Activated CD4-positive, alpha-beta T cell treated with anti-CD3 and anti-CD28 coated beads for 1 hour (primary cell): ENCODE measurements at regions not wholly inside any gene's neighbourhood (a gene's known extent, or its start where the extent isn't known, plus 50 kb on each side); places are given as distances from the start of the nearest gene placed in this dataset.

Source experiments
- DNase-seq: peaks from one replicate; pipeline ENCODE4 v3.0.0-alpha.2; 2020

GRCh38 chr5:39491210-39491609, 66.4 kb upstream of the DAB2 start:
- no peak for DNase-seq

GRCh38 chr5:39489263-39489662, 64.5 kb upstream of the DAB2 start:
- DNase-seq: no peak

DNA sequence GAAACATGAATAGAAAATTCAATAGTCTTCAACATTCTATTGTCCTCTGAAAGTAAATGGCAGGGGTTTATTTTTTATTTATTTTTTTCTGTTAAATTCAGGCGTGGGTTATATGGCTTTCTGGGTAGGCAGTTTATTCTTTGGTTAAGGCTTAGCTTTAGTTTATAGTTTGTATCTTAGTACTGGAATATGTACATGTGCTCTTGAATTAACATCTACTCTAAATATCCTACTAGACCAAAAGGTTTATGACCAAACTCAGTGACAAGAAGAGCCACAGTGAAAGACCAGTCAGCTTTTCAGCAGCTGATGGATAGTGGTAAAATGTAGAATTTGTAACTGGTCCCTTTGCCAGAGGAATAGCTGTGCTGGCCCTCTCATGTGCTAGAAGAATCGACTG, 62.0 kb upstream of the DAB2 start:
- DNase-seq: no peak

GRCh38 chr5:39486361-39486760, 61.6 kb upstream of the DAB2 start:
- DNase-seq: no peak

DNA sequence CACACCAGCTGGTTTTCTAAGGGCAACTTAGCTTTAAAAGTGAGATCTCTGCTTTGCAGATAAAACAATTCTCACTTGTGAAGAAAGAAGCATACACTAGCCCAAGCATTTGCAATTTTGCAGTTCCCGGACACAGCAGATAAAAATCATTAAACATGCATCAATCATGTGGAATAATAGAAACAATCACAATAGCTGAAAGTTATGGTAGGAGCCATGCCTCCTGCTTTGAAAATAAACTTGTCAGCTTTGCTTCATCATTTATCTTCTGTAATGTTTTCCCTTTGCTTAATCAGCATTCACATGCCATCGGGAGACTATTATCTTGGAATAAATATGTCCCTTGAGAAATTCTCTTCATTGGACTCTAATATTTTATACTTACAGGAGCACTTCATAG, 60.3 kb upstream of the DAB2 start:
- no peak for DNase-seq

DNA sequence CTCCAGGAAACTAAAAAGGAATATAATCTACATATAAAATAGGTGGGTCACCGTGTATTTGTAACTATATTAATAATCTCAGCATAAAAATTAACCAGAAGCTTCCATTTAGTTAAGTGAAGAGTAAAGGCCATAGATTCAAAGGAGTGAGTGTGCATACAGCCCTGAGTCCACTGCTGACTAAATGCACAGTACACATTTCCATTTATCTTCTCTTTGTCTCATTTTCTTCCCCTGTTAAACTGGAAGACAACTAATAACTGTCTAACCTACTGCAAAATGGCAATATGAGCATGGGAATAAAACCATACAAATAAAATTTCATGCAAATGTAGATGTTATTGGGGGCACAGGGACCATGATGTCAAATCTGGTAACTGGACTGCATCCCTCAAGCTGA, 59.9 kb upstream of the DAB2 start:
- DNase-seq: no peak

- no peak for DNase-seq
These were observed 57.3 kb upstream of the DAB2 start for GRCh38 chr5:39482098-39482497.

DNA sequence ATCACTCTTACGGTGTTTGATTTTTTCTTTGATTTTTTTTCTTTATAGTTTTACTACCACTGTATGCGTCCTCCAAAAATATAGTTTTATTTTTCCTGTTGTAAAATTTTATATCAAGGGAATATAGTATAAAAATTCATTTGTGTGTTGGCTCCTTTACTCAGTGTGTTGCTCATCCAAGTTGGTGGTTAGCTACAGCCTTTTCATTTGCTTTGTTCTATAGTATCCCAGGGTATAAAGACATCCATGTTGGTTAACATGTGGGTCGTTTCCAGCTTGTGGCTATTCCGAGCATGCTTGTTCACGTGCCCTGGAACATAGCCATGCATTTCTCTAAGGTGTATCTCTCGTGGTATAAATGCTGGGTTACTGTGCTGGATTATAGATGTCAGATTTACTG, 54.8 kb upstream of the DAB2 start:
- DNase-seq: no peak

- no peak for DNase-seq
These were observed 54.1 kb upstream of the DAB2 start for GRCh38 chr5:39478863-39479262.

- no peak for DNase-seq
These were observed 52.1 kb upstream of the DAB2 start for GRCh38 chr5:39476843-39477220.

DNA sequence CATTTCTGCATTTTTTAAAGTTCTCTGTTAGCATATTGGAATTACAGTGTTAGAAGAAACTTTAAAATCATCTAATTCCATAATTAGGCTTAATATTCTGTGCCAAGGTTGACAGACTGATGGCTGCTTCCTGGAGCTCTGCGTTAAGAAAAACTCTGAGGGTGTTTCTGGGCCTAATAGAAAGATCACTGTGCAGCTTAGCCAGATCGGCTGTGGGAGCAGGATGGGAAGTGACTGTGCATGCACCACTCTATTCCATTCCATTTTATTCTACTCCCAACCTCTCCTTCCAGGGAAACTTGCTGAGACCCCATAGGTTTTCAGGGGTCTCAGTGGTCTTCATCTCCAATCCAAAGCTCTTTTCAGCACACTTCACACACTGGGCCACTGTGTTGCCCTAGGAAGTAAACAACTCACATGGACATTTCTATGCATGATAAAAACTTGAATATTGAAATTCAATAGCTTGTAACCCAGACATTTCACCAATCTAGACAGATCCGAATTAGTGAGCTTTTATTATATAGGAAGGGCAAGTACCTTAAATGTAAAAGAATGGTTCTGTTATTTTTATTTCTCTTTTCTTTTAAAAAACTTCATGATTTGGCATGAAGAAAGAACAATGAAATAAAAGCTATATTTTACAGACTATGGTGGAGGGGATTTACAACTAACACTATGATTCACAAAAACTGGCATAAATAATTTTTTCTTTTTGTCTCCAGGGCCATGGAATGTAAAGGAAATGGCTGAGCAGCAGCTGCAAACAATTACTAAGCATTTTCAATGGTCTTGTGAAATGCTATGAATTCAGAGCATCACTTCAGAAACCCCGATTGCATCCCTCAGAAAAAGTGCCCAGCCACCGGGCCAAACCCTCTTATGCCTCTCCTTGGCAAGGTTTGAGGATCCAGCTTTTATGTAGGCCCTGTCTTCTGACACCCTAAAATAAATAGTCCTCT, 51.4 kb upstream of the DAB2 start:
- no peak for DNase-seq

- no peak for DNase-seq
These were observed 50.4 kb upstream of the DAB2 start for GRCh38 chr5:39475159-39475571.
